ENCODE measurements at regions not wholly inside any gene's neighbourhood (a gene's known extent, or its start where the extent isn't known, plus 50 kb on each side); places are given as distances from the start of the nearest gene placed in this dataset.

- TF ChIP-seq, protein P1, sequence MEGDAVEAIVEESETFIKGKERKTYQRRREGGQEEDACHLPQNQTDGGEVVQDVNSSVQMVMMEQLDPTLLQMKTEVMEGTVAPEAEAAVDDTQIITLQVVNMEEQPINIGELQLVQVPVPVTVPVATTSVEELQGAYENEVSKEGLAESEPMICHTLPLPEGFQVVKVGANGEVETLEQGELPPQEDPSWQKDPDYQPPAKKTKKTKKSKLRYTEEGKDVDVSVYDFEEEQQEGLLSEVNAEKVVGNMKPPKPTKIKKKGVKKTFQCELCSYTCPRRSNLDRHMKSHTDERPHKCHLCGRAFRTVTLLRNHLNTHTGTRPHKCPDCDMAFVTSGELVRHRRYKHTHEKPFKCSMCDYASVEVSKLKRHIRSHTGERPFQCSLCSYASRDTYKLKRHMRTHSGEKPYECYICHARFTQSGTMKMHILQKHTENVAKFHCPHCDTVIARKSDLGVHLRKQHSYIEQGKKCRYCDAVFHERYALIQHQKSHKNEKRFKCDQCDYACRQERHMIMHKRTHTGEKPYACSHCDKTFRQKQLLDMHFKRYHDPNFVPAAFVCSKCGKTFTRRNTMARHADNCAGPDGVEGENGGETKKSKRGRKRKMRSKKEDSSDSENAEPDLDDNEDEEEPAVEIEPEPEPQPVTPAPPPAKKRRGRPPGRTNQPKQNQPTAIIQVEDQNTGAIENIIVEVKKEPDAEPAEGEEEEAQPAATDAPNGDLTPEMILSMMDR (IDR thresholded peaks at IDR 0.05), result no peak
- TF ChIP-seq POLR2A (IDR thresholded peaks at IDR 0.05), result no peak
These were observed 130.4 kb downstream of the CD164 start for GRCh38 chr6:109251839-109252238.
